HG03066 (cell line): ENCODE measurements at regions not wholly inside any gene's neighbourhood (a gene's known extent, or its start where the extent isn't known, plus 50 kb on each side); places are given as distances from the start of the nearest gene placed in this dataset.
"Not testable (repeated sequence)": the region's sequence is repeated elsewhere in the genome, so short reads cannot be mapped to it uniquely, and the experiment has no call there.

Experiments used
- ATAC-seq: cut with Tn5 transposase; IDR thresholded peaks from one replicate; pipeline ENCODE4 v1.9.1; 2021; ENCODE audit warnings: low read depth; ENCODE audit not compliant: unreplicated experiment

GRCh38 chr17:27049104-27049784 is 244.7 kb upstream of the WSB1 start:
- no peak for ATAC-seq

- no peak for ATAC-seq
These were observed 228.3 kb upstream of the WSB1 start for GRCh38 chr17:27065588-27065987.

DNA sequence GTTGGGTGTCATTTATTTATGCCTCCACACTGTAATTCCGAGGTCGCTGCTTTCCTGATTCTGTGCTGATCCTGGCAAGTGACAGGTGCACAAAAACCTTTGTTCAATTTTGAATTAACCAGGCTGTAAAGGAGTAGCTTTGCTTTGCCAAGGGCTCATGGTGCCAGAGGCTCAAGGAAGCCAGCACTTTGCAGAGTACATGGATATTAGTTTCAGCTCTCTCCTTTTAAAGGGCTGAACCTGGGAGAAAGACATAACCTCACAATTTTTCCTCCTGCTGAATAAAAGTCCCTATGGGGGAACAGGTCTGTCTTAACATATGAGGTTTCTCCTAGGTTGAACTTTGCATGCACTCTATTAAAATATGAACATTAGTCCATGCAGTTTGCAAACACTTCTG is 227.6 kb upstream of the WSB1 start:
- no peak for ATAC-seq

GRCh38 chr17:27069842-27070508 is 223.9 kb upstream of the WSB1 start:
- ATAC-seq, result no peak

DNA sequence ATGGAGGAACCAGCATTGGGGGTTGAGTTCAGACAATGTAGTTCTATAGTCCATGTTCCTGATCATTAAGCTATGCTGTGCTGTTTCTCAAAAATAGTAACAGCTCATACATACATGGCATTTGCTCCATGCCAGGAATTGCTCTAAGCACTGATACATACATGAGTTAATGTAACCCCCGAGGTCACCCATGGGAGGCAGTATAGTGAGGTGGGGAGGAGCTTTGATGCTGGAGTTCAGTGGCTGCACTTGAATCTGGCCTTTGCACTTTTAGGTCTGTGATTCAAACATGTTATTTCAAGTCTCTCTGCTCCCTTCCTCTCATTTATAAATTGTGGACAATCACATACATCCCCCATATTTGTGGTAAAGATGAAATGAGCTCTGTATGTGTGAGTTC is 223.1 kb upstream of the WSB1 start:
- ATAC-seq, result no peak

DNA sequence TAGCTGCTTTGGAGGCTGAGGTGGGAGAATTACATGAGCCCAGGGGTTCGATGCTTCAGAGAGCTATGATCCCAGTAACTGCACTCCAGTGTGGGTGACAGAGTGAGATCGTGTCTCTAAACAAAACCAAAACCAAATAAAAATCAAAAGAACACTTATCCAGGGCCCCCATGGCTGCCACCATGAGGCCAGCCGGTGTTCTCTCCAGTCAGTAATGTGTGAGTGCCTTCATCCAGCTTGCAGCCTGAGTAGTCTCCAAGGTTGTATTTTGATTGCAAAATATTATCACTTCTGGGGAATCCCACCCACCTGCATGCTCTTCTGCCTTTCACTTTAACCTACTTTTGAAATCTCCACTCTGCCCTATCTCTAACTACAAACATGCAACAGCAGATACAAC is 221.0 kb upstream of the WSB1 start:
- no peak for ATAC-seq

DNA sequence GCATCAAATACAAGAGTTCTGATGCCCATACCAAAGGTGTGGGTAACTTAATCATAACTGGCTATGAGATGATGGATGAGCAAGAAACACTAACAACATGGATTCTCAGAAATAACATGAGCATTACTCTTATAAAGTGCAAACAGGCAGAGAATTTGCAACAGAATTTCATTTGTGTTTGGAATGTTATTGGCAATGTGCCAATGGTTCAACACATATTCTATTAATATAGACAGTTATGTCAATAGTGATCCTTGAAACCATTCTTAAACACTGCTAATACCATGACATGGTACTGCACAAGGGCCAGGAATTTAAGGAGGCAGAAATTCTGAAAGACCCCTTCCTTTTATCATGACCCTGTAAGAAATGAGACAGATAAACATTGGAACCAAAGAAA is 217.1 kb upstream of the WSB1 start:
- ATAC-seq, result no peak

- ATAC-seq, result no peak
These were observed 215.6 kb upstream of the WSB1 start for GRCh38 chr17:27078296-27078695.

DNA sequence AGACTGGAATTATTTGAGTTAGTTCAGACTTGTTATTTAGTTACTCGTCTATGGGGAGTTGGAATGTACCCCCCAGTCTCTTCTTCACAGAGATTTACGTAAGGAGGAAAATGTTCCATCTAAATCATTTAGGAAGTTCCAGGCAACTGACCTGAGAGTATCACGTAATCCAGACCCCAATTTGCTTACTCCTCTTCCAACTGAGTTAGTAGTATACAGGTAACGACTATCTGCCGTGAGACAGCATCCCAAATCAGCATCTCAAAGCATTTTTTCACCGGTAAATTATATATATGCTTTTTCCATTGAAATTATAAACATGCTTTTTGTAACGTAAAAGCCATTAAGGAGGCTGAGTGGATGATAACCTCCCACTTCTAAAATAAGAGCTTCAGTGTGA is 214.3 kb upstream of the WSB1 start:
- ATAC-seq, result no peak

DNA sequence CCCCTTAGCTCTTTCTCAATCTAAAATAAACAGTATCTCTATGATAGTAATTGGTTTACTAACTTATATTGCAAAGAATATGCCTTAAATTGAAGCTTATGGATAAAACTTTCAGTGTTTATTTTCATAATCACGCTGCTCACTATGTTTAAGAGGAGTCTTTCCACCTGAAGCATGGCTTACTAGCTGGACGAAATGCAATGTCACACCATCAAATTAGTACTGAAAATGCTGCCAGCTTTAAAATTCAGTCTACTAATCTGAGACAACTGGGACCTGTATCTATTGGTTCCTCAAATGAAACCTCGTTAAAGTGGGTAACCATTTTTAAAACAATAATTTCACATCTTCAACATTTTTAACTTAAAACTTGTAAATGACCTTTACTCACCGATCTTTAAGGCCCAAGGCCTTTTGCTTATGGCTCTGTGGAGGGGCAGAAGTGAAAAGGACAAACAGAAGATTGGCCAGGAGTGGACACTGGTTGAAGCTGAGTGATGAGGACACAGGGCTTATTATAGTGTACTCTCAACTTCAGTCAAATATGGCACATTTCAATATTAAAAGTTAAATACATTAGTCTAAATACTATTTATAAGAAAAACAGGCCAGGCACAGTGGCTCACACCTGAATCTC is 212.8 kb upstream of the WSB1 start:
- ATAC-seq, result no peak

GRCh38 chr17:27082023-27082774 is 211.7 kb upstream of the WSB1 start:
- no peak for ATAC-seq

DNA sequence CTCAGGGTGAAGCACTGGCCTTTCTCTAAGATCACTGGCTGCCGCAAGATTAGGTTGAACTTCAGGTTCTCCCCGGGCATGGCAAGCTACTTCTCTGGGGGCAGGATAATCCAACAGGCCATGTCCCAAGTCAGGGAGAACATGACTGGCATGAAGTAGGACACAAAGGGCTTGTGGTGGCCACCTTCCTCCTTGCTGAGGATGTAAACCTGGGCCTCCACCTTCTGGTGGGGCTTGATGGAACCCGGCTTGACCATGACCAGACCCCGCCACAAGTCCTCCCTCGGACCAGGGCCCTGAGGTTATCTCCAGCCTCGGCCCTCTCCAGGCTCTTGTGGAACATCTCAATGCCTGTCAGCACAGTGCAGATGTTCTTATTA is 211.1 kb upstream of the WSB1 start:
- no peak for ATAC-seq

- ATAC-seq, result no peak
These were observed 210.3 kb upstream of the WSB1 start for GRCh38 chr17:27083408-27084185.

DNA sequence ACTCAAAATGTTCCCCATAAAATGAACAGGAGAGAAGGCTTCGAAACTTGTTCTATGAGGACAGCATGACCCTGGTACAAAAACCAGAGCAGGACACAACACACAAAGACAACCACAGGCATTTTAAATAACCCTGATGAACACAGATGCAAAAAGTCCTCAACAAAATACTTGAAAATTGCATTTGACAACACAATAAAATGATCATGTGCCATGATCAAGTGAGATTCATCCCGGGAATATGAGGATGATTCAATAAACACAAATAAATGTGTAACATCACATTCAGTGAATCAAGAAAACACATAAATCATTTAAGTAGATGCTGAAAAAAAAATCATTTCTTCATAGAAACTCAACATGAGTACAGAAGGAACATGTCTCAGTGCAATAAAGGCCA is 208.4 kb upstream of the WSB1 start:
- no peak for ATAC-seq

DNA sequence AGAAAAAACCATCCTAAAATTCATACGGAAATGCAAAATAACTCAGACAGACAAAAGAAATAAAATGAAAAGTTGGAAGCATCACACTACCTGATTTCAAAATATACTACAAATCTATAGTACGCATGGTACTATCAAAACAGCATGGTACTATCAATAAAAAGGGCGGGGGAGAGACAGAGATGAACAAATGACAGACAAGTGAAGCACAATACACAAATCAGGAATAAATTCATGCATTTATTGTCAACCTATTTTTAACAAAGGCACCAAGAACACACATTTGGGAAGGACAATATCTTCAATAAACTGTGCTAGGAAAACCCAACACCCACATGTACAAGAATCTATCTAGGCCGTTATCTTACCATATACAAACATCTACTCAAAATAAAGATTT is 207.4 kb upstream of the WSB1 start:
- no peak for ATAC-seq

- no peak for ATAC-seq
These were observed 205.8 kb upstream of the WSB1 start for GRCh38 chr17:27087935-27088766.

DNA sequence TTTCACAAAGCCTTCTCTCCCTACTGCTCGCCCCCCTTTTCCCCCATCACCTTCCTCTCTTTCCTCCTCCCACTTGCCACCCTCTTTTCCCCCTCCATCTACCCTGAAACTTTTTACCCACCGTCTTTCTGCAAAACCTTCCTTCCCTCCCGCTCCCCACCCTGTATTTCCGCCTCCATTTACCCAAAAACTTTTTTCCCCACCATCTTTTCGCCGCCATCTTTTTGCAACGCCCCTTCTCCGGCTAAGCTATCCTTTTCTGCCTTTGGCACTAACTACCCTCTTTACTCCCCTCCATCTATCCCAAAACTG is 205.2 kb upstream of the WSB1 start:
- ATAC-seq, result no peak

GRCh38 chr17:27089079-27089928 is 204.6 kb upstream of the WSB1 start:
- not testable (repeated sequence) for ATAC-seq

- ATAC-seq, result no peak
These were observed 204.0 kb upstream of the WSB1 start for GRCh38 chr17:27089929-27090247.
